H1 (cell line): ENCODE measurements at regions not wholly inside any gene's neighbourhood (a gene's known extent, or its start where the extent isn't known, plus 50 kb on each side); places are given as distances from the start of the nearest gene placed in this dataset.

Experiments used
- MAFK ChIP-seq: IDR thresholded peaks from 2 replicates; pipeline ENCODE4 v1.6.1; 2012; ENCODE audit warnings: low read depth, mild to moderate bottlenecking, improper control_type of control experiment, low read length
- TF ChIP-seq, protein P1 (sequence below): IDR thresholded peaks from 2 replicates; pipeline ENCODE4 v1.6.1; 2011; ENCODE audit warnings: low read length, improper control_type of control experiment

DNA sequence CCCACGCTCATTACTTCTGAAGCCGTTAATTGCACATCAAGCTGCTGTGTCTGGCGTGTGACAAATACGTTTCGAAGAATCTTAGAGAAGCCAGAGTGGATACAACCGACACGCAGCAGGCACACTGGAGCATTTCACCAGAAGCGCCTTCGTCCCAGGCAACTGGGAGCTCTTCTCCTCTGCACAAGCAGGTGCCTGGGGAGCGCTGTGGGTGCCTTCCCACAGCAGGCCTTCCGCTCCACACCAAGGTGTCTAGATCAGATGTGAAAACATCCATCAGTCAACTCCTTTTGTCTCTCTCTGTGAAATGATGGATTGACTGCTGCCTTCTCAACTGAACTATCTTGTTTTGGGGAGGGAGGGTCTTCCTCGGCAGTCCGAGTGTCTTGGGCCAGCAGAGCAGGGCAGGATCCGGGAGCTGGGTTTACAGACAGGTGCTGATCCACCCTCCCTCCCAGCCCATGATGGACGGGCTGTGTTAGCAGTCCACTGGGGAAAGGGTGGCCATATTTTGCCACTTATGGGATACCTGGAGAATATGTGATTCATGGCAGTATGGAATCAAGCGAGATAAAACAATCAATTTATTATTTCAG, 326.3 kb downstream of the TCERG1L start (continued):
- TF ChIP-seq, protein P1, sequence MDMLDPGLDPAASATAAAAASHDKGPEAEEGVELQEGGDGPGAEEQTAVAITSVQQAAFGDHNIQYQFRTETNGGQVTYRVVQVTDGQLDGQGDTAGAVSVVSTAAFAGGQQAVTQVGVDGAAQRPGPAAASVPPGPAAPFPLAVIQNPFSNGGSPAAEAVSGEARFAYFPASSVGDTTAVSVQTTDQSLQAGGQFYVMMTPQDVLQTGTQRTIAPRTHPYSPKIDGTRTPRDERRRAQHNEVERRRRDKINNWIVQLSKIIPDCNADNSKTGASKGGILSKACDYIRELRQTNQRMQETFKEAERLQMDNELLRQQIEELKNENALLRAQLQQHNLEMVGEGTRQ, result no peak
- no peak for TF ChIP-seq MAFK
